ENCODE measurements at regions not wholly inside any gene's neighbourhood (a gene's known extent, or its start where the extent isn't known, plus 50 kb on each side); places are given as distances from the start of the nearest gene placed in this dataset.

DNA sequence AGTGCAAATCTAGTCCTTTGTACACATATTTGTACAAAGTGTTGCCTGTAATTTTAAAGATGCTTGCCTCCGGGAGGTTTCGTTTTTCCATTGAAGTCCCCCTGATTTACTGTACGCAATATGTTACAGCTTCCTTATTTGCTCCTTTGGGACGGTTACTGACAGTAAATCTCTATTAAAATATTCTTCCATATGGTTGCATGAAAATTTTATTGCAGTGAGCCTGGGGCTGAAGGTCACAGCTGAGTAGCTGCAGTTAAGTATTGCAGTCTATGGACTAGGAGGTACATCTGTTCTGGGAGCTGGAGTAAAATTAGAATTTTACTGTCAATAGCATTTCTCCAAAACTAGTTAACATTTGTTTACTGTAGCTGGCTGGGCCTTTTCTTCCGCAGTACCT, 119.2 kb downstream of the ETAA1 start:
- TF ChIP-seq, protein P1, sequence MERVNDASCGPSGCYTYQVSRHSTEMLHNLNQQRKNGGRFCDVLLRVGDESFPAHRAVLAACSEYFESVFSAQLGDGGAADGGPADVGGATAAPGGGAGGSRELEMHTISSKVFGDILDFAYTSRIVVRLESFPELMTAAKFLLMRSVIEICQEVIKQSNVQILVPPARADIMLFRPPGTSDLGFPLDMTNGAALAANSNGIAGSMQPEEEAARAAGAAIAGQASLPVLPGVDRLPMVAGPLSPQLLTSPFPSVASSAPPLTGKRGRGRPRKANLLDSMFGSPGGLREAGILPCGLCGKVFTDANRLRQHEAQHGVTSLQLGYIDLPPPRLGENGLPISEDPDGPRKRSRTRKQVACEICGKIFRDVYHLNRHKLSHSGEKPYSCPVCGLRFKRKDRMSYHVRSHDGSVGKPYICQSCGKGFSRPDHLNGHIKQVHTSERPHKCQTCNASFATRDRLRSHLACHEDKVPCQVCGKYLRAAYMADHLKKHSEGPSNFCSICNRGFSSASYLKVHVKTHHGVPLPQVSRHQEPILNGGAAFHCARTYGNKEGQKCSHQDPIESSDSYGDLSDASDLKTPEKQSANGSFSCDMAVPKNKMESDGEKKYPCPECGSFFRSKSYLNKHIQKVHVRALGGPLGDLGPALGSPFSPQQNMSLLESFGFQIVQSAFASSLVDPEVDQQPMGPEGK (CRISPR knock-in tag; IDR thresholded peaks at IDR 0.05; ENCODE audit: borderline replicate concordance): no peak
- TF ChIP-seq ESRRG (CRISPR knock-in tag; IDR thresholded peaks at IDR 0.05) (no peak), ZNF565 (CRISPR knock-in tag; conservative IDR thresholded peaks at IDR 0.05; ENCODE audit: low read depth) (no peak), TOX (CRISPR knock-in tag; IDR thresholded peaks at IDR 0.05; ENCODE audit: borderline replicate concordance) (no peak), GLIS3 (CRISPR knock-in tag; IDR thresholded peaks at IDR 0.05) (no peak), ARNTL (CRISPR knock-in tag; IDR thresholded peaks at IDR 0.05; ENCODE audit: borderline replicate concordance, low read depth) (no peak), ZFP3 (CRISPR knock-in tag; IDR thresholded peaks at IDR 0.05) (no peak), ZFP30 (CRISPR knock-in tag; IDR thresholded peaks at IDR 0.05) (no peak), ZNF8 (CRISPR knock-in tag; IDR thresholded peaks at IDR 0.05) (no peak), RARB (CRISPR knock-in tag; IDR thresholded peaks at IDR 0.05) (no peak), OSR1 (CRISPR knock-in tag; IDR thresholded peaks at IDR 0.05) (no peak), CSDC2 (CRISPR knock-in tag; IDR thresholded peaks at IDR 0.05) (no peak), ZC3H10 (CRISPR knock-in tag; IDR thresholded peaks at IDR 0.05) (no peak), PPARA (CRISPR knock-in tag; IDR thresholded peaks at IDR 0.05; ENCODE audit: borderline replicate concordance) (no peak), TCF4 (CRISPR knock-in tag; IDR thresholded peaks at IDR 0.05; ENCODE audit: borderline replicate concordance) (no peak), ZNF70 (CRISPR knock-in tag; IDR thresholded peaks at IDR 0.05) (no peak), BACH2 (CRISPR knock-in tag; IDR thresholded peaks at IDR 0.05; ENCODE audit: borderline replicate concordance) (no peak), ISL1 (CRISPR knock-in tag; IDR thresholded peaks at IDR 0.05) (no peak)
- TF ChIP-seq, protein P2, sequence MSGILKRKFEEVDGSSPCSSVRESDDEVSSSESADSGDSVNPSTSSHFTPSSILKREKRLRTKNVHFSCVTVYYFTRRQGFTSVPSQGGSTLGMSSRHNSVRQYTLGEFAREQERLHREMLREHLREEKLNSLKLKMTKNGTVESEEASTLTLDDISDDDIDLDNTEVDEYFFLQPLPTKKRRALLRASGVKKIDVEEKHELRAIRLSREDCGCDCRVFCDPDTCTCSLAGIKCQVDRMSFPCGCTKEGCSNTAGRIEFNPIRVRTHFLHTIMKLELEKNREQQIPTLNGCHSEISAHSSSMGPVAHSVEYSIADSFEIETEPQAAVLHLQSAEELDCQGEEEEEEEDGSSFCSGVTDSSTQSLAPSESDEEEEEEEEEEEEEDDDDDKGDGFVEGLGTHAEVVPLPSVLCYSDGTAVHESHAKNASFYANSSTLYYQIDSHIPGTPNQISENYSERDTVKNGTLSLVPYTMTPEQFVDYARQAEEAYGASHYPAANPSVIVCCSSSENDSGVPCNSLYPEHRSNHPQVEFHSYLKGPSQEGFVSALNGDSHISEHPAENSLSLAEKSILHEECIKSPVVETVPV (CRISPR knock-in tag; IDR thresholded peaks at IDR 0.05): no peak
- no peak for ATAC-seq

DNA sequence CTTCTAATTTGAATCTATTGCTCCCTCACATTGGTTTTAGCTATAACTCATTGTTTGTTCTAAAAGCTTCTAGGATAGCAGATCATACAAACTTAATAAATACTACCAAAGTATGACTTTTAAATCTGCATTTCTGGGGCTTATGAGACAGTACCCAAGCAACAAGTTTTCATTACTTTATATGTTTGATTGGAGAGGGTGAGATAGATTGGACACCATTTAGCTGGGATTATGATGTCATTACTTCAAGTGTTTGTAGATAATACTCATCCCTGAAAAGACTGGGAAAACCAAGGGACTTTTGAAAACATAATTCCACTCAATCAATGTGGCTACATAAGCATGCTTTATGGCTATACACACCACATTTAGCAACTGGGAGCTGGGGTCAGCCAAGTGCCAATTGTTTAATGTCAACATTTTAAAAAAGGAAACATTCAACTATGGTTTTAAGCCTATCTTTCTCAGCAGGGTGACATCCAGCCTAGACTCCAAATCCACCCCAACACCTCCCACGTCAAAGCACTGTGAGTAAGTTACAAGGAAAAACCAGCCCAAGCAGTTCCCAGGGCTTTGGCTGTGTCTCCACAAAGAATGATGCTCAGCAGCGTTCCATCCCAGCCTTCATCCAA, 119.9 kb downstream of the ETAA1 start:
- no peak for ATAC-seq
- TF ChIP-seq, protein P3, sequence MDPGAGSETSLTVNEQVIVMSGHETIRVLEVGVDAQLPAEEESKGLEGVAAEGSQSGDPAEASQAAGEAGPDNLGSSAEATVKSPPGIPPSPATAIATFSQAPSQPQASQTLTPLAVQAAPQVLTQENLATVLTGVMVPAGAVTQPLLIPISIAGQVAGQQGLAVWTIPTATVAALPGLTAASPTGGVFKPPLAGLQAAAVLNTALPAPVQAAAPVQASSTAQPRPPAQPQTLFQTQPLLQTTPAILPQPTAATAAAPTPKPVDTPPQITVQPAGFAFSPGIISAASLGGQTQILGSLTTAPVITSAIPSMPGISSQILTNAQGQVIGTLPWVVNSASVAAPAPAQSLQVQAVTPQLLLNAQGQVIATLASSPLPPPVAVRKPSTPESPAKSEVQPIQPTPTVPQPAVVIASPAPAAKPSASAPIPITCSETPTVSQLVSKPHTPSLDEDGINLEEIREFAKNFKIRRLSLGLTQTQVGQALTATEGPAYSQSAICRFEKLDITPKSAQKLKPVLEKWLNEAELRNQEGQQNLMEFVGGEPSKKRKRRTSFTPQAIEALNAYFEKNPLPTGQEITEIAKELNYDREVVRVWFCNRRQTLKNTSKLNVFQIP (CRISPR knock-in tag; IDR thresholded peaks at IDR 0.05; ENCODE audit: borderline replicate concordance, low read depth): no peak
- TF ChIP-seq SNAI2 (CRISPR knock-in tag; IDR thresholded peaks at IDR 0.05) (no peak), CSDC2 (CRISPR knock-in tag; IDR thresholded peaks at IDR 0.05) (no peak), ZFP30 (CRISPR knock-in tag; IDR thresholded peaks at IDR 0.05) (no peak), ISL1 (CRISPR knock-in tag; IDR thresholded peaks at IDR 0.05) (no peak), BACH2 (CRISPR knock-in tag; IDR thresholded peaks at IDR 0.05; ENCODE audit: borderline replicate concordance) (no peak), ZNF8 (CRISPR knock-in tag; IDR thresholded peaks at IDR 0.05) (no peak), ZNF70 (CRISPR knock-in tag; IDR thresholded peaks at IDR 0.05) (no peak), RARB (CRISPR knock-in tag; IDR thresholded peaks at IDR 0.05) (no peak), ZNF565 (CRISPR knock-in tag; conservative IDR thresholded peaks at IDR 0.05; ENCODE audit: low read depth) (no peak), ZC3H10 (CRISPR knock-in tag; IDR thresholded peaks at IDR 0.05) (no peak), ZFP3 (CRISPR knock-in tag; IDR thresholded peaks at IDR 0.05) (no peak), OSR1 (CRISPR knock-in tag; IDR thresholded peaks at IDR 0.05) (no peak), PPARA (CRISPR knock-in tag; IDR thresholded peaks at IDR 0.05; ENCODE audit: borderline replicate concordance) (no peak), ESRRG (CRISPR knock-in tag; IDR thresholded peaks at IDR 0.05) (no peak), TCF4 (CRISPR knock-in tag; IDR thresholded peaks at IDR 0.05; ENCODE audit: borderline replicate concordance) (no peak), GLIS3 (CRISPR knock-in tag; IDR thresholded peaks at IDR 0.05) (no peak)
- TF ChIP-seq, protein P2 (CRISPR knock-in tag; IDR thresholded peaks at IDR 0.05): no peak
- TF ChIP-seq, protein P4, sequence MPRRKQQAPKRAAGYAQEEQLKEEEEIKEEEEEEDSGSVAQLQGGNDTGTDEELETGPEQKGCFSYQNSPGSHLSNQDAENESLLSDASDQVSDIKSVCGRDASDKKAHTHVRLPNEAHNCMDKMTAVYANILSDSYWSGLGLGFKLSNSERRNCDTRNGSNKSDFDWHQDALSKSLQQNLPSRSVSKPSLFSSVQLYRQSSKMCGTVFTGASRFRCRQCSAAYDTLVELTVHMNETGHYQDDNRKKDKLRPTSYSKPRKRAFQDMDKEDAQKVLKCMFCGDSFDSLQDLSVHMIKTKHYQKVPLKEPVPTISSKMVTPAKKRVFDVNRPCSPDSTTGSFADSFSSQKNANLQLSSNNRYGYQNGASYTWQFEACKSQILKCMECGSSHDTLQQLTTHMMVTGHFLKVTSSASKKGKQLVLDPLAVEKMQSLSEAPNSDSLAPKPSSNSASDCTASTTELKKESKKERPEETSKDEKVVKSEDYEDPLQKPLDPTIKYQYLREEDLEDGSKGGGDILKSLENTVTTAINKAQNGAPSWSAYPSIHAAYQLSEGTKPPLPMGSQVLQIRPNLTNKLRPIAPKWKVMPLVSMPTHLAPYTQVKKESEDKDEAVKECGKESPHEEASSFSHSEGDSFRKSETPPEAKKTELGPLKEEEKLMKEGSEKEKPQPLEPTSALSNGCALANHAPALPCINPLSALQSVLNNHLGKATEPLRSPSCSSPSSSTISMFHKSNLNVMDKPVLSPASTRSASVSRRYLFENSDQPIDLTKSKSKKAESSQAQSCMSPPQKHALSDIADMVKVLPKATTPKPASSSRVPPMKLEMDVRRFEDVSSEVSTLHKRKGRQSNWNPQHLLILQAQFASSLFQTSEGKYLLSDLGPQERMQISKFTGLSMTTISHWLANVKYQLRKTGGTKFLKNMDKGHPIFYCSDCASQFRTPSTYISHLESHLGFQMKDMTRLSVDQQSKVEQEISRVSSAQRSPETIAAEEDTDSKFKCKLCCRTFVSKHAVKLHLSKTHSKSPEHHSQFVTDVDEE (CRISPR knock-in tag; IDR thresholded peaks at IDR 0.05): no peak
